IMR-90 (cell line): ENCODE measurements at regions not wholly inside any gene's neighbourhood (a gene's known extent, or its start where the extent isn't known, plus 50 kb on each side); places are given as distances from the start of the nearest gene placed in this dataset.

ENCODE experiments used
- ATAC-seq: fragments of 200-7000 bp; cut with Tn5 transposase; 2 replicates; pipeline ENCODE4 v1.9.1; 2020; ENCODE audit warnings: low read depth, mild to moderate bottlenecking, moderate library complexity
- BruUV-seq: library from RNA; stranded (reverse); fragments of 400-500 nt; replicated peaks from 2 replicates; lab custom pipeline; 2021; lab: Mats Ljungman, UMichigan
- CTCF ChIA-PET: fragments of 300-600 bp; formaldehyde crosslinking; extraction: SDS; loops from one replicate; lab custom pipeline; 2021; ENCODE audit warnings: antibody characterized with exemption; lab: Yijun Ruan, JAX
- POLR2A ChIA-PET: fragments of 300-600 bp; sonication (Branson Sonifier 250); formaldehyde crosslinking; loops from one replicate; lab custom pipeline; 2022; ENCODE audit warnings: antibody characterized with exemption; ENCODE audit not compliant: unreplicated experiment; lab: Charles Lee
- DNase-seq: peaks from one replicate; pipeline ENCODE4 v3.0.0; 2013
- H2AFZ ChIP-seq: replicated peaks from 2 replicates; pipeline ENCODE3; 2013; ENCODE audit warnings: low read length, mild to moderate bottlenecking; ENCODE audit not compliant: poor library complexity
- H2AK5ac ChIP-seq: 2 replicates; pipeline ENCODE4 v1.6.1; 2013; ENCODE audit warnings: low read depth, low read length, inconsistent platforms
- H2AK9ac ChIP-seq: replicated peaks from 2 replicates; pipeline ENCODE3; 2013; ENCODE audit warnings: mild to moderate bottlenecking, low read depth, low read length, moderate library complexity; ENCODE audit not compliant: poor library complexity
- H2BK120ac ChIP-seq: 2 replicates; pipeline ENCODE4 v1.6.1; 2013; ENCODE audit warnings: low read depth, low read length, inconsistent platforms
- H2BK15ac ChIP-seq: 3 replicates; pipeline ENCODE4 v1.6.1; 2013; ENCODE audit warnings: low read depth, low read length, inconsistent platforms
- H2BK20ac ChIP-seq: 2 replicates; pipeline ENCODE4 v1.6.1; 2013; ENCODE audit warnings: low read depth, mild to moderate bottlenecking, inconsistent platforms, low read length, moderate library complexity
- H2BK5ac ChIP-seq: 2 replicates; pipeline ENCODE4 v1.6.1; 2013; ENCODE audit warnings: mild to moderate bottlenecking, low read depth, low read length, inconsistent platforms; ENCODE audit not compliant: poor library complexity, severe bottlenecking
- H3K14ac ChIP-seq: replicated peaks from 2 replicates; pipeline ENCODE4 v1.6.1; 2013; ENCODE audit warnings: low read depth, low read length, inconsistent platforms
- H3K18ac ChIP-seq: 2 replicates; pipeline ENCODE4 v1.6.1; 2013; ENCODE audit warnings: low read depth, low read length, control low read depth
- H3K23ac ChIP-seq: 2 replicates; pipeline ENCODE4 v1.6.1; 2013; ENCODE audit warnings: low read depth, low read length, inconsistent platforms
- H3K27ac ChIP-seq: 2 replicates; pipeline ENCODE4 v1.5.1; 2013; ENCODE audit warnings: mild to moderate bottlenecking, control low read depth, low read length; ENCODE audit not compliant: insufficient read depth
- H3K27me3 ChIP-seq: 2 replicates; pipeline ENCODE4 v1.6.1; 2013; ENCODE audit warnings: low read length; ENCODE audit not compliant: control insufficient read depth, insufficient read depth
- H3K36me3 ChIP-seq: 2 replicates; pipeline ENCODE4 v1.6.1; 2013; ENCODE audit warnings: low read length, mixed read lengths; ENCODE audit not compliant: control insufficient read depth, insufficient read depth
- H3K4ac ChIP-seq: 2 replicates; pipeline ENCODE4 v1.6.1; 2013; ENCODE audit warnings: low read depth, low read length, inconsistent platforms
- H3K4me1 ChIP-seq: 2 replicates; pipeline ENCODE4 v1.6.1; 2013; ENCODE audit warnings: low read length, mixed read lengths; ENCODE audit not compliant: control insufficient read depth, insufficient read depth
- H3K4me2 ChIP-seq: 2 replicates; pipeline ENCODE4 v1.6.1; 2013; ENCODE audit warnings: low read depth, mild to moderate bottlenecking, control low read depth, low read length, moderate library complexity
- H3K4me3 ChIP-seq: 2 replicates; pipeline ENCODE4 v1.5.1; 2013; ENCODE audit warnings: low read depth, mild to moderate bottlenecking, control low read depth, low read length, moderate library complexity; ENCODE audit not compliant: insufficient read depth
- H3K56ac ChIP-seq: 2 replicates; pipeline ENCODE4 v1.6.1; 2013; ENCODE audit warnings: low read length, inconsistent platforms; ENCODE audit not compliant: insufficient read depth; ENCODE audit errors: extremely low read depth
- H3K79me1 ChIP-seq, 2 experiments: 2 replicates each; pipeline ENCODE4 v1.6.1; 2013; ENCODE audit warnings: low read length in 2 of 2, inconsistent platforms in 1 of 2, low read depth in 1 of 2
- H3K9ac ChIP-seq: 2 replicates; pipeline ENCODE4 v1.6.1; 2013; ENCODE audit warnings: low read depth, low read length, control low read depth
- H3K9me1 ChIP-seq: 2 replicates; pipeline ENCODE4 v1.6.1; 2013; ENCODE audit warnings: low read length, inconsistent platforms; ENCODE audit not compliant: insufficient read depth
- H3K9me3 ChIP-seq: 2 replicates; pipeline ENCODE4 v1.6.1; 2013; ENCODE audit warnings: low read length; ENCODE audit not compliant: control insufficient read depth, insufficient read depth
- H4K20me1 ChIP-seq: 2 replicates; pipeline ENCODE4 v1.6.1; 2013; ENCODE audit warnings: low read length, inconsistent platforms; ENCODE audit not compliant: insufficient read depth
- H4K5ac ChIP-seq: 2 replicates; pipeline ENCODE4 v1.6.1; 2013; ENCODE audit warnings: mild to moderate bottlenecking, low read depth, low read length, control low read depth
- H4K8ac ChIP-seq, 2 experiments: 2 replicates each; pipeline ENCODE4 v1.6.1; 2013; ENCODE audit warnings: low read depth in 2 of 2, low read length in 2 of 2, control low read depth in 1 of 2, inconsistent platforms in 1 of 2
- H4K91ac ChIP-seq: 2 replicates; pipeline ENCODE4 v1.6.1; 2013; ENCODE audit warnings: low read depth, low read length, inconsistent platforms; ENCODE audit not compliant: insufficient read depth
- CHD1 ChIP-seq: IDR thresholded peaks from 2 replicates; pipeline ENCODE4 v1.6.1; 2012; ENCODE audit warnings: low read depth, low read length, improper control_type of control experiment
- FOS ChIP-seq: fragments of 150-350 bp; IDR thresholded peaks from 2 replicates; pipeline ENCODE4 v1.6.1; 2016; ENCODE audit warnings: low read depth, low read length
- MAZ ChIP-seq: IDR thresholded peaks from 2 replicates; pipeline ENCODE4 v1.6.1; 2012; ENCODE audit warnings: low read depth, mild to moderate bottlenecking, low read length, improper control_type of control experiment, moderate library complexity, borderline replicate concordance
- NFE2L2 ChIP-seq: fragments of 150-350 bp; IDR thresholded peaks from 2 replicates; pipeline ENCODE4 v1.6.1; 2016; ENCODE audit warnings: low read depth, mild to moderate bottlenecking, low read length
- POLR2A ChIP-seq: IDR thresholded peaks from 2 replicates; pipeline ENCODE4 v1.6.1; 2012; ENCODE audit warnings: mild to moderate bottlenecking, low read depth, low read length
- RCOR1 ChIP-seq: IDR thresholded peaks from 2 replicates; pipeline ENCODE4 v1.6.1; 2012; ENCODE audit warnings: mild to moderate bottlenecking, low read length, improper control_type of control experiment; ENCODE audit not compliant: insufficient replicate concordance
- RFX5 ChIP-seq: IDR thresholded peaks from 2 replicates; pipeline ENCODE4 v1.8.0; 2012; ENCODE audit warnings: low read depth, mild to moderate bottlenecking, low read length, moderate library complexity
- WGBS, 2 experiments: methylation state at CpG; one replicate each; pipeline versions ENCODE4 v1.1.5 to v1.1.7; 2013; ENCODE audit warnings: missing lambda C conversion rate in 2 of 2; ENCODE audit not compliant: insufficient read length in 1 of 2; ENCODE audit errors: extremely low coverage in 2 of 2; 5-methylcytosine and 5-hydroxymethylcytosine counted together
- dilution Hi-C: fragments of 300-500 bp; cut with HindIII; formaldehyde crosslinking; loops from one replicate; pipeline ENCODE4 v1.14.3; 2018; ENCODE audit warnings: low sequenced_read_pairs; ENCODE audit not compliant: unreplicated experiment
- in situ Hi-C: fragments of 300-500 bp; cut with MboI; formaldehyde crosslinking; loops from 3 replicates; pipeline ENCODE4 v1.14.3; 2019; ENCODE audit warnings: low sequenced_read_pairs, inconsistent platforms, mixed read lengths
- intact Hi-C: fragments of 100-400 bp; cut with micrococcal nuclease; formaldehyde crosslinking; loops from 2 replicates; pipeline ENCODE4 v1.10.0; 2022
- TF ChIP-seq, protein P1 (sequence below): conservative IDR thresholded peaks from 2 replicates; pipeline ENCODE4 v1.5.1; 2012; ENCODE audit warnings: mild to moderate bottlenecking, low read depth, low read length, improper control_type of control experiment
- TF ChIP-seq, protein P2 (sequence below): fragments of 150-350 bp; IDR thresholded peaks from 2 replicates; pipeline ENCODE4 v1.6.1; 2017; ENCODE audit warnings: mild to moderate bottlenecking, antibody characterized with exemption, low read length, low read depth

DNA sequence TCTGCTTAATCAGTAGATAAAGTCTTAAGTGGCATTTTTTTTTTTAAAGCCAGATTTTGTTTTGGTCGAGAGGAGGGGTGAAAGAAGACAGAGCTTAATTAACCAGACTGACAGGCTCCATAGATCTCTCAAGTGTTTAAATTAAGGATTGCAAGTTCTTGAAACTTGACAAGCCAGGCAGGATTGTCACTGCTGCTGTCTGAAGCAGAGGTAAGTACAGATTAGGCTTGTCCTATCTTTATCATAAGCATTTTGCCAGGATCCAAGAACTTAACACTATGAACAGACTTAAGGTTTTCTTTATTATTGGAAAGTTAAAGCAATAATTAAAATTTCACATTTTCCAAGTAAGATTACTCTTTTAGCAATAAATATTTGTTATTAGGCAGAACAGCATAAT, 179.6 kb upstream of the LMO3 start:
- H3K79me1 ChIP-seq = no peaks in the 10 kb centered on the region
- POLR2A ChIA-PET = no interaction called here
- H3K27ac ChIP-seq = no peak overlapping the region
- in situ Hi-C loops = no loop called here
- no peak overlapping the region for H3K9ac ChIP-seq
- no peaks in the 10 kb centered on the region for H3K36me3 ChIP-seq
- no TSS peak for BruUV-seq
- H4K91ac ChIP-seq = no peak overlapping the region
- H3K4me2 ChIP-seq = no peak overlapping the region
- ATAC-seq (no peak), DNase-seq (no peak)
- no CpG with 5 or more reads among the region's 1 CpG for WGBS, 2 experiments
- no peaks in the 10 kb centered on the region for H3K9me1 ChIP-seq
- no peak overlapping the region for H3K23ac ChIP-seq
- no peak overlapping the region for H3K18ac ChIP-seq
- H4K20me1 ChIP-seq = no peaks in the 10 kb centered on the region
- no peaks in the 10 kb centered on the region for H3K4me1 ChIP-seq
- no peak overlapping the region for H3K14ac ChIP-seq
- no peak overlapping the region for H2AK9ac ChIP-seq
- no peak overlapping the region for H2BK5ac ChIP-seq
- no peak overlapping the region for H2BK20ac ChIP-seq
- no peak overlapping the region for H2BK120ac ChIP-seq
- no peaks in the 10 kb centered on the region for H3K27me3 ChIP-seq
- TF ChIP-seq NFE2L2 (no peak), FOS (no peak), POLR2A (no peak), RCOR1 (no peak), CHD1 (no peak), MAZ (no peak), RFX5 (no peak)
- TF ChIP-seq, protein P1, sequence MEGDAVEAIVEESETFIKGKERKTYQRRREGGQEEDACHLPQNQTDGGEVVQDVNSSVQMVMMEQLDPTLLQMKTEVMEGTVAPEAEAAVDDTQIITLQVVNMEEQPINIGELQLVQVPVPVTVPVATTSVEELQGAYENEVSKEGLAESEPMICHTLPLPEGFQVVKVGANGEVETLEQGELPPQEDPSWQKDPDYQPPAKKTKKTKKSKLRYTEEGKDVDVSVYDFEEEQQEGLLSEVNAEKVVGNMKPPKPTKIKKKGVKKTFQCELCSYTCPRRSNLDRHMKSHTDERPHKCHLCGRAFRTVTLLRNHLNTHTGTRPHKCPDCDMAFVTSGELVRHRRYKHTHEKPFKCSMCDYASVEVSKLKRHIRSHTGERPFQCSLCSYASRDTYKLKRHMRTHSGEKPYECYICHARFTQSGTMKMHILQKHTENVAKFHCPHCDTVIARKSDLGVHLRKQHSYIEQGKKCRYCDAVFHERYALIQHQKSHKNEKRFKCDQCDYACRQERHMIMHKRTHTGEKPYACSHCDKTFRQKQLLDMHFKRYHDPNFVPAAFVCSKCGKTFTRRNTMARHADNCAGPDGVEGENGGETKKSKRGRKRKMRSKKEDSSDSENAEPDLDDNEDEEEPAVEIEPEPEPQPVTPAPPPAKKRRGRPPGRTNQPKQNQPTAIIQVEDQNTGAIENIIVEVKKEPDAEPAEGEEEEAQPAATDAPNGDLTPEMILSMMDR = no peak
- TF ChIP-seq, protein P2, sequence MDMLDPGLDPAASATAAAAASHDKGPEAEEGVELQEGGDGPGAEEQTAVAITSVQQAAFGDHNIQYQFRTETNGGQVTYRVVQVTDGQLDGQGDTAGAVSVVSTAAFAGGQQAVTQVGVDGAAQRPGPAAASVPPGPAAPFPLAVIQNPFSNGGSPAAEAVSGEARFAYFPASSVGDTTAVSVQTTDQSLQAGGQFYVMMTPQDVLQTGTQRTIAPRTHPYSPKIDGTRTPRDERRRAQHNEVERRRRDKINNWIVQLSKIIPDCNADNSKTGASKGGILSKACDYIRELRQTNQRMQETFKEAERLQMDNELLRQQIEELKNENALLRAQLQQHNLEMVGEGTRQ = no peak
- H4K5ac ChIP-seq = no peak overlapping the region
- H3K56ac ChIP-seq = no peak overlapping the region
- H4K8ac ChIP-seq = no peak overlapping the region
- peaks cover 4% of the 10 kb centered on the region; the same call in 1 of the 2 replicates for H3K9me3 ChIP-seq
- no peak overlapping the region for H2AK5ac ChIP-seq
- no peak overlapping the region for H3K4ac ChIP-seq
- no peak overlapping the region for H2AFZ ChIP-seq
- intact Hi-C loops = no loop called here
- H3K4me3 ChIP-seq = no peak overlapping the region
- no peak overlapping the region for H2BK15ac ChIP-seq
- dilution Hi-C loops = no loop called here
- CTCF ChIA-PET = no interaction called here
